WTC11 (cell line): ENCODE measurements at regions not wholly inside any gene's neighbourhood (a gene's known extent, or its start where the extent isn't known, plus 50 kb on each side); places are given as distances from the start of the nearest gene placed in this dataset.

ENCODE experiments used
- NR1H2 ChIP-seq: sonication (generic); formaldehyde crosslinking; IDR thresholded peaks from 2 replicates; pipeline ENCODE4 v1.9.0; 2021; ENCODE audit warnings: mild to moderate bottlenecking, moderate library complexity, missing genetic modification reagents
- TF ChIP-seq, protein P1 (sequence below): fragments of 200-600 bp; IDR thresholded peaks from 2 replicates; pipeline ENCODE4 v1.8.0; 2022; ENCODE audit warnings: antibody characterized with exemption
- TF ChIP-seq, protein P2 (sequence below): sonication (generic); formaldehyde crosslinking; IDR thresholded peaks from 2 replicates; pipeline ENCODE4 v1.8.1; 2023; ENCODE audit warnings: mild to moderate bottlenecking, missing genetic modification reagents, moderate library complexity
- TF ChIP-seq, protein P3 (sequence below): sonication (generic); formaldehyde crosslinking; IDR thresholded peaks from 2 replicates; pipeline ENCODE4 v1.8.0; 2023; ENCODE audit warnings: mild to moderate bottlenecking, missing genetic modification reagents

DNA sequence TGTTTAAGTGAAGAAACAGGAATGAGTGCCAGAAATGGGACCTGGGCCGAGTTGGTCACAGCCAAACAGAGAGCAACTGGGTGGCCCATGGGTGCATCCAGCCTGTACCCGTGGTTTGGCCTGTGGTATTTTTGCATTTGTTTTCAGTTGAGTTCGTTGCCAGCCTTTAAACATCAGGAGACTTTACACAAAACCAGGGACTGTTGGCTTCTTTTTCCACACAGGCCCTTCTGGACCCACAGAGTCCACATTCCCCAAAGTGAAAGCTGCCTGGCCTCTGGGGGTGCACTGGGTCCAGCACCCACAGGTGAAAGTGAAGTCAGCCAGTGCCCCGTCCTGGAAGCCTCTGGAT, 54.1 kb upstream of the TNS3 start:
- TF ChIP-seq, protein P1, sequence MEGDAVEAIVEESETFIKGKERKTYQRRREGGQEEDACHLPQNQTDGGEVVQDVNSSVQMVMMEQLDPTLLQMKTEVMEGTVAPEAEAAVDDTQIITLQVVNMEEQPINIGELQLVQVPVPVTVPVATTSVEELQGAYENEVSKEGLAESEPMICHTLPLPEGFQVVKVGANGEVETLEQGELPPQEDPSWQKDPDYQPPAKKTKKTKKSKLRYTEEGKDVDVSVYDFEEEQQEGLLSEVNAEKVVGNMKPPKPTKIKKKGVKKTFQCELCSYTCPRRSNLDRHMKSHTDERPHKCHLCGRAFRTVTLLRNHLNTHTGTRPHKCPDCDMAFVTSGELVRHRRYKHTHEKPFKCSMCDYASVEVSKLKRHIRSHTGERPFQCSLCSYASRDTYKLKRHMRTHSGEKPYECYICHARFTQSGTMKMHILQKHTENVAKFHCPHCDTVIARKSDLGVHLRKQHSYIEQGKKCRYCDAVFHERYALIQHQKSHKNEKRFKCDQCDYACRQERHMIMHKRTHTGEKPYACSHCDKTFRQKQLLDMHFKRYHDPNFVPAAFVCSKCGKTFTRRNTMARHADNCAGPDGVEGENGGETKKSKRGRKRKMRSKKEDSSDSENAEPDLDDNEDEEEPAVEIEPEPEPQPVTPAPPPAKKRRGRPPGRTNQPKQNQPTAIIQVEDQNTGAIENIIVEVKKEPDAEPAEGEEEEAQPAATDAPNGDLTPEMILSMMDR = no peak
- TF ChIP-seq, protein P2, sequence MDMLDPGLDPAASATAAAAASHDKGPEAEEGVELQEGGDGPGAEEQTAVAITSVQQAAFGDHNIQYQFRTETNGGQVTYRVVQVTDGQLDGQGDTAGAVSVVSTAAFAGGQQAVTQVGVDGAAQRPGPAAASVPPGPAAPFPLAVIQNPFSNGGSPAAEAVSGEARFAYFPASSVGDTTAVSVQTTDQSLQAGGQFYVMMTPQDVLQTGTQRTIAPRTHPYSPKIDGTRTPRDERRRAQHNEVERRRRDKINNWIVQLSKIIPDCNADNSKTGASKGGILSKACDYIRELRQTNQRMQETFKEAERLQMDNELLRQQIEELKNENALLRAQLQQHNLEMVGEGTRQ (CRISPR knock-in tag) = no peak
- no peak for TF ChIP-seq NR1H2 (CRISPR knock-in tag)
- TF ChIP-seq, protein P3, sequence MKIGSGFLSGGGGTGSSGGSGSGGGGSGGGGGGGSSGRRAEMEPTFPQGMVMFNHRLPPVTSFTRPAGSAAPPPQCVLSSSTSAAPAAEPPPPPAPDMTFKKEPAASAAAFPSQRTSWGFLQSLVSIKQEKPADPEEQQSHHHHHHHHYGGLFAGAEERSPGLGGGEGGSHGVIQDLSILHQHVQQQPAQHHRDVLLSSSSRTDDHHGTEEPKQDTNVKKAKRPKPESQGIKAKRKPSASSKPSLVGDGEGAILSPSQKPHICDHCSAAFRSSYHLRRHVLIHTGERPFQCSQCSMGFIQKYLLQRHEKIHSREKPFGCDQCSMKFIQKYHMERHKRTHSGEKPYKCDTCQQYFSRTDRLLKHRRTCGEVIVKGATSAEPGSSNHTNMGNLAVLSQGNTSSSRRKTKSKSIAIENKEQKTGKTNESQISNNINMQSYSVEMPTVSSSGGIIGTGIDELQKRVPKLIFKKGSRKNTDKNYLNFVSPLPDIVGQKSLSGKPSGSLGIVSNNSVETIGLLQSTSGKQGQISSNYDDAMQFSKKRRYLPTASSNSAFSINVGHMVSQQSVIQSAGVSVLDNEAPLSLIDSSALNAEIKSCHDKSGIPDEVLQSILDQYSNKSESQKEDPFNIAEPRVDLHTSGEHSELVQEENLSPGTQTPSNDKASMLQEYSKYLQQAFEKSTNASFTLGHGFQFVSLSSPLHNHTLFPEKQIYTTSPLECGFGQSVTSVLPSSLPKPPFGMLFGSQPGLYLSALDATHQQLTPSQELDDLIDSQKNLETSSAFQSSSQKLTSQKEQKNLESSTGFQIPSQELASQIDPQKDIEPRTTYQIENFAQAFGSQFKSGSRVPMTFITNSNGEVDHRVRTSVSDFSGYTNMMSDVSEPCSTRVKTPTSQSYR = no peak
